HepG2 (cell line): ENCODE measurements at regions not wholly inside any gene's neighbourhood (a gene's known extent, or its start where the extent isn't known, plus 50 kb on each side); places are given as distances from the start of the nearest gene placed in this dataset.

Experiments
- ATAC-seq: fragments of 200-7000 bp; cut with Tn5 transposase; 3 replicates; pipeline ENCODE4 v1.9.1; 2020; ENCODE audit warnings: mild to moderate bottlenecking, moderate library complexity
- BruUV-seq: library from RNA; stranded (reverse); fragments of 400-500 nt; replicated peaks from 2 replicates; lab custom pipeline; 2021; lab: Mats Ljungman, UMichigan
- CTCF ChIA-PET: fragments of 300-600 bp; formaldehyde crosslinking; extraction: SDS; loops from one replicate; lab custom pipeline; 2021; ENCODE audit warnings: low total read pairs, inconsistent platforms, low intra/inter-chr PET ratio; lab: Yijun Ruan, JAX
- POLR2A ChIA-PET: fragments of 350-600 bp; sonication (Branson Sonifier 250); formaldehyde crosslinking; loops from one replicate; lab custom pipeline; 2020; ENCODE audit warnings: antibody characterized with exemption, inconsistent platforms; lab: Yijun Ruan, JAX
- DNase-seq: peaks from one replicate; pipeline ENCODE4 v3.0.0-alpha.2; 2015; ENCODE audit warnings: low spot score
- FAIRE-seq: peaks from 3 replicates; lab custom pipeline; 2011; peaks lifted over from hg19 to GRCh38; lab: Jason Lieb, UNC
- H2AFZ ChIP-seq: one replicate; pipeline ENCODE4 v1.6.1; 2011; ENCODE audit warnings: low read length, inconsistent platforms
- H3K27ac ChIP-seq: fragments of 300-600 bp; 3 replicates; pipeline ENCODE4 v1.8.0; 2011; ENCODE audit warnings: mixed run types, mild to moderate bottlenecking, mixed read lengths, low read length, inconsistent platforms; ENCODE audit not compliant: insufficient read depth; ENCODE audit errors: extremely low read length
- H3K27me3 ChIP-seq, 2 experiments: fragments of 200-600 bp in 1 of 2; 2 replicates in 1 of 2; 3 replicates in 1 of 2; pipeline versions ENCODE4 v1.6.0 to v1.8.0; 2011; ENCODE audit warnings: low read length in 2 of 2, mild to moderate bottlenecking in 2 of 2, moderate library complexity in 2 of 2, inconsistent platforms in 1 of 2; ENCODE audit not compliant: insufficient read depth in 2 of 2, control insufficient read depth in 1 of 2
- H3K36me3 ChIP-seq, 2 experiments: fragments of 200-600 bp in 1 of 2; replicated peaks in 1 of 2; 2 replicates in 1 of 2; 3 replicates in 1 of 2; pipeline versions ENCODE4 v1.5.1 to v1.8.0; 2011; ENCODE audit warnings: low read length in 2 of 2, inconsistent platforms in 1 of 2; ENCODE audit not compliant: insufficient read depth in 2 of 2, control insufficient read depth in 1 of 2
- H3K4me1 ChIP-seq: 2 replicates; pipeline ENCODE4 v1.5.1; 2012; ENCODE audit warnings: low read length, inconsistent platforms; ENCODE audit not compliant: insufficient read depth
- H3K4me2 ChIP-seq: 2 replicates; pipeline ENCODE4 v1.6.0; 2011; ENCODE audit warnings: low read depth, low read length, inconsistent platforms
- H3K4me3 ChIP-seq, 3 experiments: fragments of 200-600 bp in 1 of 3; sonication (generic), shearing (Covaris generic) in 1 of 3; replicated peaks in 1 of 3; 2 replicates each; pipeline ENCODE4 v1.5.1; 2011 to 2016; ENCODE audit warnings: low read length in 3 of 3, inconsistent platforms in 2 of 3, low read depth in 2 of 3, mild to moderate bottlenecking in 2 of 3, control low read depth in 1 of 3, mixed read lengths in 1 of 3; ENCODE audit not compliant: insufficient read depth in 1 of 3
- H3K79me2 ChIP-seq: one replicate; pipeline ENCODE4 v1.6.1; 2011; ENCODE audit warnings: low read length, inconsistent platforms; ENCODE audit not compliant: insufficient read depth
- H3K9ac ChIP-seq: 2 replicates; pipeline ENCODE4 v1.6.0; 2011; ENCODE audit warnings: mild to moderate bottlenecking, low read depth, low read length, inconsistent platforms; ENCODE audit not compliant: insufficient read depth
- H3K9me3 ChIP-seq: 2 replicates; pipeline ENCODE4 v1.5.1; 2012; ENCODE audit warnings: mild to moderate bottlenecking, low read length
- H4K20me1 ChIP-seq: 2 replicates; pipeline ENCODE4 v1.6.0; 2011; ENCODE audit warnings: inconsistent platforms, mild to moderate bottlenecking, low read length, moderate library complexity; ENCODE audit not compliant: insufficient read depth
- AKAP8 ChIP-seq: sonication (generic); formaldehyde crosslinking; IDR thresholded peaks from 2 replicates; pipeline ENCODE4 v1.5.1; 2020; ENCODE audit warnings: mild to moderate bottlenecking, missing genetic modification reagents
- DNMT1 ChIP-seq: sonication (generic); formaldehyde crosslinking; IDR thresholded peaks from 2 replicates; pipeline ENCODE4 v1.5.1; 2020; ENCODE audit warnings: mild to moderate bottlenecking, missing genetic modification reagents
- POLR2AphosphoS5 ChIP-seq: IDR thresholded peaks from 2 replicates; pipeline ENCODE4 v1.6.1; 2012; ENCODE audit warnings: low read depth, low read length
- ZNF430 ChIP-seq: sonication (generic); formaldehyde crosslinking; IDR thresholded peaks from 2 replicates; pipeline ENCODE4 v1.9.0; 2021; ENCODE audit warnings: mild to moderate bottlenecking, missing genetic modification reagents
- WGBS: methylation state at CpG from one replicate; pipeline ENCODE4 v1.1.6; 2017; ENCODE audit warnings: low lambda C conversion rate; 5-methylcytosine and 5-hydroxymethylcytosine counted together
- in situ Hi-C: cut with HindIII; loops from 2 replicates; pipeline ENCODE4 v1.10.0; 2017; ENCODE audit warnings: low pct_unique_long_range_greater_than_20kb; ENCODE audit not compliant: extremely low pct_ligation_motif_present
- intact Hi-C: fragments of 100-400 bp; cut with micrococcal nuclease; formaldehyde crosslinking; loops from one replicate; pipeline ENCODE4 v1.10.0; 2022; ENCODE audit not compliant: unreplicated experiment
- TF ChIP-seq, protein P1 (sequence below): sonication (generic); formaldehyde crosslinking; IDR thresholded peaks from 2 replicates; pipeline ENCODE4 v1.4.0; 2020; ENCODE audit warnings: missing genetic modification reagents
- TF ChIP-seq, protein P2 (sequence below): sonication (generic); formaldehyde crosslinking; IDR thresholded peaks from 2 replicates; pipeline ENCODE4 v1.5.1; 2020; ENCODE audit warnings: missing genetic modification reagents, mild to moderate bottlenecking, borderline replicate concordance

DNA sequence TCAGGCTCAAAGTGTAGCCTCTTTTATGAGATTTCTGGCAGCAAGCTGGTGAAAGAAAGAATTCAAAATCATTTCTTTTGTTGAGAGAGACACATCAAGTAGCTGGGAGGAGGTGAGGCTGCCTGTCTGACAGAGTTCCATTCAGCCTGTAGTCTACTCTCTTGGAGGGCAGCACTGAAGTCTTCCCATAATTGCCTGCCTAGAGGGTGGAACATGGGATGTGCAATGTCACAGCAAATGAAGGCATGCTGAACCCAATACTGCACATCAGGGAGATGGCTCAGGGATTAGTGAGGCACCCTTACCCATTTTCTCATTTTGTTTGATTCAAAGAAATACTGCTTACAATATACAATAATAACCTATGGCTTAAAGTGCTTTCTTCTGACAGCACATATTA lies 475.7 kb downstream of the TMEM232 start (continued):
- TF ChIP-seq, protein P1, sequence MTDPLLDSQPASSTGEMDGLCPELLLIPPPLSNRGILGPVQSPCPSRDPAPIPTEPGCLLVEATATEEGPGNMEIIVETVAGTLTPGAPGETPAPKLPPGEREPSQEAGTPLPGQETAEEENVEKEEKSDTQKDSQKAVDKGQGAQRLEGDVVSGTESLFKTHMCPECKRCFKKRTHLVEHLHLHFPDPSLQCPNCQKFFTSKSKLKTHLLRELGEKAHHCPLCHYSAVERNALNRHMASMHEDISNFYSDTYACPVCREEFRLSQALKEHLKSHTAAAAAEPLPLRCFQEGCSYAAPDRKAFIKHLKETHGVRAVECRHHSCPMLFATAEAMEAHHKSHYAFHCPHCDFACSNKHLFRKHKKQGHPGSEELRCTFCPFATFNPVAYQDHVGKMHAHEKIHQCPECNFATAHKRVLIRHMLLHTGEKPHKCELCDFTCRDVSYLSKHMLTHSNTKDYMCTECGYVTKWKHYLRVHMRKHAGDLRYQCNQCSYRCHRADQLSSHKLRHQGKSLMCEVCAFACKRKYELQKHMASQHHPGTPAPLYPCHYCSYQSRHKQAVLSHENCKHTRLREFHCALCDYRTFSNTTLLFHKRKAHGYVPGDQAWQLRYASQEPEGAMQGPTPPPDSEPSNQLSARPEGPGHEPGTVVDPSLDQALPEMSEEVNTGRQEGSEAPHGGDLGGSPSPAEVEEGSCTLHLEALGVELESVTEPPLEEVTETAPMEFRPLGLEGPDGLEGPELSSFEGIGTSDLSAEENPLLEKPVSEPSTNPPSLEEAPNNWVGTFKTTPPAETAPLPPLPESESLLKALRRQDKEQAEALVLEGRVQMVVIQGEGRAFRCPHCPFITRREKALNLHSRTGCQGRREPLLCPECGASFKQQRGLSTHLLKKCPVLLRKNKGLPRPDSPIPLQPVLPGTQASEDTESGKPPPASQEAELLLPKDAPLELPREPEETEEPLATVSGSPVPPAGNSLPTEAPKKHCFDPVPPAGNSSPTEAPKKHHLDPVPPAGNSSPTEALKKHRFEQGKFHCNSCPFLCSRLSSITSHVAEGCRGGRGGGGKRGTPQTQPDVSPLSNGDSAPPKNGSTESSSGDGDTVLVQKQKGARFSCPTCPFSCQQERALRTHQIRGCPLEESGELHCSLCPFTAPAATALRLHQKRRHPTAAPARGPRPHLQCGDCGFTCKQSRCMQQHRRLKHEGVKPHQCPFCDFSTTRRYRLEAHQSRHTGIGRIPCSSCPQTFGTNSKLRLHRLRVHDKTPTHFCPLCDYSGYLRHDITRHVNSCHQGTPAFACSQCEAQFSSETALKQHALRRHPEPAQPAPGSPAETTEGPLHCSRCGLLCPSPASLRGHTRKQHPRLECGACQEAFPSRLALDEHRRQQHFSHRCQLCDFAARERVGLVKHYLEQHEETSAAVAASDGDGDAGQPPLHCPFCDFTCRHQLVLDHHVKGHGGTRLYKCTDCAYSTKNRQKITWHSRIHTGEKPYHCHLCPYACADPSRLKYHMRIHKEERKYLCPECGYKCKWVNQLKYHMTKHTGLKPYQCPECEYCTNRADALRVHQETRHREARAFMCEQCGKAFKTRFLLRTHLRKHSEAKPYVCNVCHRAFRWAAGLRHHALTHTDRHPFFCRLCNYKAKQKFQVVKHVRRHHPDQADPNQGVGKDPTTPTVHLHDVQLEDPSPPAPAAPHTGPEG: no peak
- no peak for TF ChIP-seq AKAP8 (CRISPR knock-in tag)
- TF ChIP-seq, protein P2, sequence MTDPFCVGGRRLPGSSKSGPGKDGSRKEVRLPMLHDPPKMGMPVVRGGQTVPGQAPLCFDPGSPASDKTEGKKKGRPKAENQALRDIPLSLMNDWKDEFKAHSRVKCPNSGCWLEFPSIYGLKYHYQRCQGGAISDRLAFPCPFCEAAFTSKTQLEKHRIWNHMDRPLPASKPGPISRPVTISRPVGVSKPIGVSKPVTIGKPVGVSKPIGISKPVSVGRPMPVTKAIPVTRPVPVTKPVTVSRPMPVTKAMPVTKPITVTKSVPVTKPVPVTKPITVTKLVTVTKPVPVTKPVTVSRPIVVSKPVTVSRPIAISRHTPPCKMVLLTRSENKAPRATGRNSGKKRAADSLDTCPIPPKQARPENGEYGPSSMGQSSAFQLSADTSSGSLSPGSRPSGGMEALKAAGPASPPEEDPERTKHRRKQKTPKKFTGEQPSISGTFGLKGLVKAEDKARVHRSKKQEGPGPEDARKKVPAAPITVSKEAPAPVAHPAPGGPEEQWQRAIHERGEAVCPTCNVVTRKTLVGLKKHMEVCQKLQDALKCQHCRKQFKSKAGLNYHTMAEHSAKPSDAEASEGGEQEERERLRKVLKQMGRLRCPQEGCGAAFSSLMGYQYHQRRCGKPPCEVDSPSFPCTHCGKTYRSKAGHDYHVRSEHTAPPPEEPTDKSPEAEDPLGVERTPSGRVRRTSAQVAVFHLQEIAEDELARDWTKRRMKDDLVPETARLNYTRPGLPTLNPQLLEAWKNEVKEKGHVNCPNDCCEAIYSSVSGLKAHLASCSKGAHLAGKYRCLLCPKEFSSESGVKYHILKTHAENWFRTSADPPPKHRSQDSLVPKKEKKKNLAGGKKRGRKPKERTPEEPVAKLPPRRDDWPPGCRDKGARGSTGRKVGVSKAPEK (CRISPR knock-in tag): no peak

DNA sequence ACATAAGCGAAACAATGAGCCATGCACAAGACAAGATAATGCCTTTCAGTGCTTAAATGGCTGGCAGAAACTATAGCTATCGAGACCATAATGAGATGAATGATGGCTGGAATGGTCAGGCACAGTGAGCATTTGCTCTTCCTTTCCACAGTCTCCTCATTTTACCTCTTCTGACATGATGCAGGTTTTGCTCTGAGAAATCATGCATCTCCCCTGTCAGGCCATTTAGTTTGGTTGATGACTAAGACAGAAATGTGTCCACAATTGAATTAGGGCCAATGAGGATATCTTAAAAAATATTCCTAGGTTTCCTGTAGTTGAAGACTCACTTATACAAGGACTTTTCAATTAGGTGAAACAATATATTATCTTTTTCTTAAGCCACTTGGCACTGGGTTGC lies 475.1 kb downstream of the TMEM232 start:
- DNase-seq (no peak), ATAC-seq (no peak), FAIRE-seq (no peak)
- TF ChIP-seq DNMT1 (no peak), POLR2AphosphoS5 (no peak), ZNF430 (CRISPR knock-in tag) (no peak)
- Histone ChIP-seq H2AFZ (no peak overlapping the region), H3K4me2 (no peak overlapping the region), H3K4me3 (no peak overlapping the region), H3K79me2 (no peaks in the 10 kb centered on the region), H3K9me3 (no peaks in the 10 kb centered on the region), H4K20me1 (no peaks in the 10 kb centered on the region), H3K36me3 (no peaks in the 10 kb centered on the region), H3K9ac (no peak overlapping the region), H3K27ac (no peak overlapping the region), H3K27me3 (no peaks in the 10 kb centered on the region), H3K4me1 (no peaks in the 10 kb centered on the region)
- in situ Hi-C loops: no loop called here
- ChIA-PET POLR2A (no interaction called here), CTCF (no interaction called here)
- intact Hi-C loops: no loop called here
- 4% methylated on average over 2 of the region's 2 CpGs for WGBS
- BruUV-seq: no TSS peak
